ENCODE measurements at regions not wholly inside any gene's neighbourhood (a gene's known extent, or its start where the extent isn't known, plus 50 kb on each side); places are given as distances from the start of the nearest gene placed in this dataset.

- Histone ChIP-seq H3K27ac (ENCODE audit: low read depth, low read length) (no peak overlapping the region), H3K27me3 (ENCODE audit: control insufficient read depth, insufficient read depth, low read length) (peaks cover 2% of the 10 kb centered on the region), H3K4me3 (ENCODE audit: low read depth, low read length) (no peak overlapping the region), H3K9me3 (ENCODE audit: control insufficient read depth, insufficient read depth, low read length) (peaks cover 7% of the 10 kb centered on the region; the same call in 1 of the 2 replicates)
- DNase-seq (ENCODE audit: low read depth, low spot score), result no peak
- ChIA-PET CTCF (no interaction called here), POLR2A (no interaction called here)
- TF ChIP-seq CTCF (IDR thresholded peaks at IDR 0.05; ENCODE audit: low read depth, low read length), result no peak
These were observed 254.8 kb downstream of the FGF9 start for GRCh38 chr13:21925720-21926119.

GRCh38 chr13:21929400-21929799, 258.5 kb downstream of the FGF9 start:
- POLR2A ChIA-PET, result no interaction called here
- CTCF ChIA-PET, result no interaction called here
- Histone ChIP-seq H3K27me3 (ENCODE audit: control insufficient read depth, insufficient read depth, low read length) (peaks cover 2% of the 10 kb centered on the region), H3K9me3 (ENCODE audit: control insufficient read depth, insufficient read depth, low read length) (peaks cover 4% of the 10 kb centered on the region; the same call in 1 of the 2 replicates), H3K27ac (ENCODE audit: low read depth, low read length) (no peak overlapping the region), H3K4me3 (ENCODE audit: low read depth, low read length) (no peak overlapping the region)
- no peak for DNase-seq (ENCODE audit: low read depth, low spot score)
- TF ChIP-seq CTCF (IDR thresholded peaks at IDR 0.05; ENCODE audit: low read depth, low read length), result no peak

- ChIA-PET POLR2A (no interaction called here), CTCF (no interaction called here)
- Histone ChIP-seq H3K9me3 (ENCODE audit: control insufficient read depth, insufficient read depth, low read length) (peaks cover 4% of the 10 kb centered on the region; the same call in 1 of the 2 replicates), H3K27ac (ENCODE audit: low read depth, low read length) (no peak overlapping the region), H3K27me3 (ENCODE audit: control insufficient read depth, insufficient read depth, low read length) (peaks cover under 1% of the 10 kb centered on the region), H3K4me3 (ENCODE audit: low read depth, low read length) (no peak overlapping the region)
- no peak for TF ChIP-seq CTCF (IDR thresholded peaks at IDR 0.05; ENCODE audit: low read depth, low read length)
- DNase-seq (ENCODE audit: low read depth, low spot score), result no peak
These were observed 259.7 kb downstream of the FGF9 start for GRCh38 chr13:21930536-21930935.

GRCh38 chr13:21932578-21932977, 261.7 kb downstream of the FGF9 start:
- peaks cover 5% of the 10 kb centered on the region for H3K27me3 ChIP-seq (ENCODE audit: control insufficient read depth, insufficient read depth, low read length)
- ChIA-PET CTCF (no interaction called here), POLR2A (no interaction called here)
- no peak overlapping the region for H3K4me3 ChIP-seq (ENCODE audit: low read depth, low read length)
- no peak for TF ChIP-seq CTCF (IDR thresholded peaks at IDR 0.05; ENCODE audit: low read depth, low read length)
- H3K9me3 ChIP-seq (ENCODE audit: control insufficient read depth, insufficient read depth, low read length), result peaks cover 4% of the 10 kb centered on the region; the same call in 1 of the 2 replicates
- no peak overlapping the region for H3K27ac ChIP-seq (ENCODE audit: low read depth, low read length)
- no peak for DNase-seq (ENCODE audit: low read depth, low spot score)

GRCh38 chr13:21932996-21933395, 262.1 kb downstream of the FGF9 start:
- no peak for TF ChIP-seq CTCF (IDR thresholded peaks at IDR 0.05; ENCODE audit: low read depth, low read length)
- peaks cover 7% of the 10 kb centered on the region for H3K27me3 ChIP-seq (ENCODE audit: control insufficient read depth, insufficient read depth, low read length)
- CTCF ChIA-PET, result no interaction called here

More at GRCh38 chr13:21932996-21933395, 262.1 kb downstream of the FGF9 start:
- POLR2A ChIA-PET, result no interaction called here
- Histone ChIP-seq H3K4me3 (ENCODE audit: low read depth, low read length) (no peak overlapping the region), H3K9me3 (ENCODE audit: control insufficient read depth, insufficient read depth, low read length) (peaks cover 4% of the 10 kb centered on the region; the same call in 1 of the 2 replicates), H3K27ac (ENCODE audit: low read depth, low read length) (no peak overlapping the region)
- DNase-seq (ENCODE audit: low read depth, low spot score), result no peak

All from AG04450 (cell line).